HEK293T (cell line): ENCODE measurements at regions not wholly inside any gene's neighbourhood (a gene's known extent, or its start where the extent isn't known, plus 50 kb on each side); places are given as distances from the start of the nearest gene placed in this dataset.

Experiments used
- ARNT ChIP-seq: fragments of 450-650 bp; IDR thresholded peaks from 2 replicates; pipeline ENCODE4 v1.6.1; 2017; ENCODE audit warnings: mild to moderate bottlenecking
- BHLHE40 ChIP-seq: fragments of 450-650 bp; IDR thresholded peaks from 2 replicates; pipeline ENCODE4 v1.6.1; 2016; ENCODE audit warnings: mild to moderate bottlenecking, moderate library complexity, borderline replicate concordance
- CTBP1 ChIP-seq: fragments of 450-650 bp; IDR thresholded peaks from 2 replicates; pipeline ENCODE4 v1.6.1; 2016; ENCODE audit warnings: borderline replicate concordance
- ELF4 ChIP-seq: fragments of 450-650 bp; IDR thresholded peaks from 2 replicates; pipeline ENCODE4 v1.6.1; 2017; ENCODE audit warnings: antibody characterized with exemption
- FOXK2 ChIP-seq: fragments of 450-650 bp; IDR thresholded peaks from 2 replicates; pipeline ENCODE4 v1.6.1; 2016; ENCODE audit warnings: mild to moderate bottlenecking
- FOXM1 ChIP-seq: fragments of 450-650 bp; IDR thresholded peaks from 2 replicates; pipeline ENCODE4 v1.6.1; 2017; ENCODE audit warnings: mild to moderate bottlenecking, borderline replicate concordance
- L3MBTL2 ChIP-seq: fragments of 450-650 bp; conservative IDR thresholded peaks from 2 replicates; pipeline ENCODE4 v1.6.1; 2016; ENCODE audit warnings: mild to moderate bottlenecking
- LEF1 ChIP-seq: fragments of 450-650 bp; IDR thresholded peaks from 2 replicates; pipeline ENCODE4 v1.6.1; 2017; ENCODE audit warnings: mild to moderate bottlenecking, borderline replicate concordance
- NFRKB ChIP-seq: fragments of 450-650 bp; IDR thresholded peaks from 2 replicates; pipeline ENCODE4 v1.6.1; 2016; ENCODE audit warnings: mild to moderate bottlenecking, moderate library complexity
- PKNOX1 ChIP-seq: fragments of 450-650 bp; IDR thresholded peaks from 2 replicates; pipeline ENCODE4 v1.6.1; 2016
- SP1 ChIP-seq: fragments of 450-650 bp; IDR thresholded peaks from 2 replicates; pipeline ENCODE4 v1.6.1; 2017
- SUZ12 ChIP-seq: fragments of 450-650 bp; IDR thresholded peaks from 2 replicates; pipeline ENCODE4 v1.6.1; 2016; ENCODE audit warnings: mild to moderate bottlenecking
- TARDBP ChIP-seq: fragments of 450-650 bp; IDR thresholded peaks from 2 replicates; pipeline ENCODE4 v1.6.1; 2016
- ZNF384 ChIP-seq: fragments of 450-650 bp; IDR thresholded peaks from 2 replicates; pipeline ENCODE4 v1.6.1; 2016

GRCh38 chr6:170229396-170229795 lies 61.5 kb downstream of the DLL1 start:
- TF ChIP-seq FOXM1 (no peak), SP1 (no peak), ELF4 (no peak), PKNOX1 (no peak), CTBP1 (no peak), ZNF384 (no peak), FOXK2 (no peak), BHLHE40 (no peak), NFRKB (no peak), ARNT (no peak), LEF1 (no peak), L3MBTL2 (no peak), SUZ12 (no peak), TARDBP (no peak)
